Testis (tissue), 2 donors: ENCODE measurements at regions not wholly inside any gene's neighbourhood (a gene's known extent, or its start where the extent isn't known, plus 50 kb on each side); places are given as distances from the start of the nearest gene placed in this dataset.

ENCODE experiments used
- POLR2A ChIP-seq: fragments of 450-650 bp; IDR thresholded peaks from one replicate; pipeline ENCODE4 v1.6.1; 2017; ENCODE audit warnings: antibody characterized with exemption, mild to moderate bottlenecking, moderate library complexity
- TF ChIP-seq, protein P1 (sequence below), 3 experiments: fragments of 450-650 bp in 2 of 3; fragments of 200-600 bp in 1 of 3; sonication (generic) in 1 of 3; IDR thresholded peaks; one replicate each; pipeline ENCODE4 v1.5.1; 2016 to 2019; ENCODE audit warnings: antibody characterized with exemption in 3 of 3, mild to moderate bottlenecking in 2 of 3, moderate library complexity in 1 of 3

DNA sequence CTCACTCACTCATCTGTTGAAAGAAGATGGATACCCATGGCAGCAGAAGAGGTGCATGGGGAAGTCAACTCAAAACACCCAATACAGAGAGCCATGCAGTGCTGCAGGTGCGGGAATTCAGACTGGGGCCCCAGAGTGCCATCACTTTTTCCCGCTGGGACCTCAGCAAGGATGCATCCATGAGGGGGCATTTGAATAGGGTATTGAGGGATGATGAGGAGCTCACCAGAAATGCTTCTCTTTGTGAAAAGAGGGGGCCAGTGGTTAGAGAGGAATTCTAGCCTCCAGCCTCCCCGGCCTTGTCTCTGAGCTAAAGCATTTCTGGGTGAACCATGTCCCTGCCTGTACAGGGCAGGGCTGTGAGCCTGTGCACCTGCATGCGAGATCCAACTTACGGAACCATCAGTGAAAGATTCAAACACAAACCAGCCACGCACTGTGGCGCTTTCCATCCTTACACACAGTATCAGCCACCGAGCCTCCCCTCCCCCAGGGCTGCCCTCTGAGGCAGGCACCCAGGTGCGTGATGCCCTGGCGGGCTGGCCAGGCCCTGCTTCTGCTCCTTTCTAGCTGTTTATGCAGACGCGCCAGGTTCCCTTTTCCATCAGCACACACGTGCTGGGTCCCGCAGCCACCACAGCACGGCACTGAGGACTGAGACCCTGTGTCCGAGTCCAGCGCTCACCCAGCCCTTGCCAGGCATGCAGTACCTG lies 1177.2 kb downstream of the BRD1 start:
- TF ChIP-seq, protein P1, sequence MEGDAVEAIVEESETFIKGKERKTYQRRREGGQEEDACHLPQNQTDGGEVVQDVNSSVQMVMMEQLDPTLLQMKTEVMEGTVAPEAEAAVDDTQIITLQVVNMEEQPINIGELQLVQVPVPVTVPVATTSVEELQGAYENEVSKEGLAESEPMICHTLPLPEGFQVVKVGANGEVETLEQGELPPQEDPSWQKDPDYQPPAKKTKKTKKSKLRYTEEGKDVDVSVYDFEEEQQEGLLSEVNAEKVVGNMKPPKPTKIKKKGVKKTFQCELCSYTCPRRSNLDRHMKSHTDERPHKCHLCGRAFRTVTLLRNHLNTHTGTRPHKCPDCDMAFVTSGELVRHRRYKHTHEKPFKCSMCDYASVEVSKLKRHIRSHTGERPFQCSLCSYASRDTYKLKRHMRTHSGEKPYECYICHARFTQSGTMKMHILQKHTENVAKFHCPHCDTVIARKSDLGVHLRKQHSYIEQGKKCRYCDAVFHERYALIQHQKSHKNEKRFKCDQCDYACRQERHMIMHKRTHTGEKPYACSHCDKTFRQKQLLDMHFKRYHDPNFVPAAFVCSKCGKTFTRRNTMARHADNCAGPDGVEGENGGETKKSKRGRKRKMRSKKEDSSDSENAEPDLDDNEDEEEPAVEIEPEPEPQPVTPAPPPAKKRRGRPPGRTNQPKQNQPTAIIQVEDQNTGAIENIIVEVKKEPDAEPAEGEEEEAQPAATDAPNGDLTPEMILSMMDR (IDR thresholded peaks at IDR 0.05) = no peak
- no peak for TF ChIP-seq POLR2A
